ENCODE measurements at regions not wholly inside any gene's neighbourhood (a gene's known extent, or its start where the extent isn't known, plus 50 kb on each side); places are given as distances from the start of the nearest gene placed in this dataset.

- WGBS, 2 experiments (ENCODE audit: extremely low coverage in 1 of 2, insufficient coverage in 1 of 2, insufficient read length in 1 of 2, insufficient replicate concordance in 2 of 2, low coverage in 1 of 2, low lambda C conversion rate in 2 of 2, missing lambda C conversion rate in 1 of 2): 78% methylated on average over 3 of the region's 3 CpGs; no CpG with 5 or more reads in 1 of the 2 experiments
- POLR2A ChIA-PET (ENCODE audit: partially characterized antibody): no interaction called here
- peaks cover 0 to 7% (median 2%) of the 10 kb centered on the region in 4 experiments; a peak in 2 of 7 replicates for H3K4me1 ChIP-seq (replicated peaks in 1 of 4; ENCODE audit: control insufficient read depth in 3 of 4, insufficient read depth in 4 of 4, low read length in 3 of 4)
- TF ChIP-seq CHD7 (IDR thresholded peaks at IDR 0.05; ENCODE audit: insufficient replicate concordance, low read length): no peak
These were observed 342.0 kb downstream of the MLLT3 start for GRCh38 chr9:20280330-20280729.

More at GRCh38 chr9:20280330-20280729, 342.0 kb downstream of the MLLT3 start:
- Histone ChIP-seq H3K4ac (replicated peaks; ENCODE audit: insufficient read length, low read depth, low read length) (no peak overlapping the region), H3K27ac (ENCODE audit: low read depth, low read length) (no peak overlapping the region), H3K27me3 (replicated peaks in 1 of 4; ENCODE audit: control insufficient read depth in 3 of 4, extremely low read depth in 1 of 4, insufficient read depth in 3 of 4, low read length in 3 of 4) (no peaks in the 10 kb centered on the region), H2BK20ac (ENCODE audit: low read length) (no peak overlapping the region), H2BK120ac (replicated peaks; ENCODE audit: low read depth, low read length) (no peak overlapping the region), H3K18ac (ENCODE audit: extremely low read depth, low read length) (no peak overlapping the region), H3K79me1 (ENCODE audit: low read depth, low read length) (no peaks in the 10 kb centered on the region), H3K14ac (ENCODE audit: insufficient read length) (no peak overlapping the region), H4K8ac (ENCODE audit: extremely low read depth, insufficient read depth, low read length) (no peak overlapping the region), H2BK5ac (ENCODE audit: low read depth, low read length) (no peak overlapping the region), H3K9me3 (ENCODE audit: insufficient read depth in 2 of 2, low read depth in 1 of 2, low read length in 1 of 2) (peaks cover 14 to 15% of the 10 kb centered on the region in 2 experiments), H3K36me3 (ENCODE audit: control insufficient read depth in 2 of 4, insufficient read depth in 4 of 4, low read length in 3 of 4) (no peaks in the 10 kb centered on the region; a peak in 1 of 8 replicates), H2BK12ac (ENCODE audit: low read depth, low read length) (no peak overlapping the region), H3K23ac (ENCODE audit: insufficient read length) (no peak overlapping the region), H4K91ac (replicated peaks; ENCODE audit: insufficient read length, low read length) (no peak overlapping the region), H2AFZ (ENCODE audit: low read length) (no peak overlapping the region), H2AK5ac (ENCODE audit: low read depth, low read length) (no peak overlapping the region), H3K79me2 (ENCODE audit: control insufficient read depth in 1 of 2, insufficient read depth in 2 of 2, low read length in 2 of 2) (no peaks in the 10 kb centered on the region), H4K20me1 (replicated peaks in 1 of 2; ENCODE audit: control insufficient read depth in 1 of 2, insufficient read depth in 2 of 2, low read length in 2 of 2) (no peaks in the 10 kb centered on the region), H3K4me2 (ENCODE audit: insufficient read depth in 1 of 2, low read depth in 2 of 2, low read length in 2 of 2) (no peak overlapping the region), H2BK15ac (ENCODE audit: low read length) (no peak overlapping the region), H3K9ac (replicated peaks in 1 of 4; ENCODE audit: extremely low read depth in 1 of 4, low read depth in 3 of 4, low read length in 3 of 4) (no peak overlapping the region), H4K5ac (ENCODE audit: insufficient read length, low read depth, low read length) (no peak overlapping the region), H3K56ac (replicated peaks; ENCODE audit: insufficient read length, low read depth, low read length) (no peak overlapping the region), H3K23me2 (ENCODE audit: low read depth, low read length) (no peaks in the 10 kb centered on the region), H3K4me3 (ENCODE audit: extremely low read depth in 1 of 4, insufficient read depth in 2 of 4, low read depth in 3 of 4, low read length in 4 of 4) (no peak overlapping the region)
- FAIRE-seq (no peak), DNase-seq (ENCODE audit: low read depth in 1 of 2, low spot score in 2 of 2) (no peak)
- CTCF ChIA-PET (ENCODE audit: partially characterized antibody): interaction anchor here (1.0 to 2.2 kb wide), 3 partner anchors 10 to 54 kb away, joined by 4 to 5 read pairs (median 5); no protein-coding TSS in a partner anchor

Measured in H1 (cell line).